IMR-90 (cell line): ENCODE measurements at regions not wholly inside any gene's neighbourhood (a gene's known extent, or its start where the extent isn't known, plus 50 kb on each side); places are given as distances from the start of the nearest gene placed in this dataset.

Experiments
- ATAC-seq: fragments of 200-7000 bp; cut with Tn5 transposase; 2 replicates; pipeline ENCODE4 v1.9.1; 2020; ENCODE audit warnings: low read depth, mild to moderate bottlenecking, moderate library complexity
- BruUV-seq: library from RNA; stranded (reverse); fragments of 400-500 nt; replicated peaks from 2 replicates; lab custom pipeline; 2021; lab: Mats Ljungman, UMichigan
- CTCF ChIA-PET: fragments of 300-600 bp; formaldehyde crosslinking; extraction: SDS; loops from one replicate; lab custom pipeline; 2021; ENCODE audit warnings: antibody characterized with exemption; lab: Yijun Ruan, JAX
- POLR2A ChIA-PET: fragments of 300-600 bp; sonication (Branson Sonifier 250); formaldehyde crosslinking; loops from one replicate; lab custom pipeline; 2022; ENCODE audit warnings: antibody characterized with exemption; ENCODE audit not compliant: unreplicated experiment; lab: Charles Lee
- DNase-seq: peaks from one replicate; pipeline ENCODE4 v3.0.0; 2013
- H2AFZ ChIP-seq: replicated peaks from 2 replicates; pipeline ENCODE3; 2013; ENCODE audit warnings: low read length, mild to moderate bottlenecking; ENCODE audit not compliant: poor library complexity
- H2AK5ac ChIP-seq: 2 replicates; pipeline ENCODE4 v1.6.1; 2013; ENCODE audit warnings: low read depth, low read length, inconsistent platforms
- H2AK9ac ChIP-seq: replicated peaks from 2 replicates; pipeline ENCODE3; 2013; ENCODE audit warnings: mild to moderate bottlenecking, low read depth, low read length, moderate library complexity; ENCODE audit not compliant: poor library complexity
- H2BK120ac ChIP-seq: 2 replicates; pipeline ENCODE4 v1.6.1; 2013; ENCODE audit warnings: low read depth, low read length, inconsistent platforms
- H2BK15ac ChIP-seq: 3 replicates; pipeline ENCODE4 v1.6.1; 2013; ENCODE audit warnings: low read depth, low read length, inconsistent platforms
- H2BK20ac ChIP-seq: 2 replicates; pipeline ENCODE4 v1.6.1; 2013; ENCODE audit warnings: low read depth, mild to moderate bottlenecking, inconsistent platforms, low read length, moderate library complexity
- H2BK5ac ChIP-seq: 2 replicates; pipeline ENCODE4 v1.6.1; 2013; ENCODE audit warnings: mild to moderate bottlenecking, low read depth, low read length, inconsistent platforms; ENCODE audit not compliant: poor library complexity, severe bottlenecking
- H3K14ac ChIP-seq: replicated peaks from 2 replicates; pipeline ENCODE4 v1.6.1; 2013; ENCODE audit warnings: low read depth, low read length, inconsistent platforms
- H3K18ac ChIP-seq: 2 replicates; pipeline ENCODE4 v1.6.1; 2013; ENCODE audit warnings: low read depth, low read length, control low read depth
- H3K23ac ChIP-seq: 2 replicates; pipeline ENCODE4 v1.6.1; 2013; ENCODE audit warnings: low read depth, low read length, inconsistent platforms
- H3K27ac ChIP-seq: 2 replicates; pipeline ENCODE4 v1.5.1; 2013; ENCODE audit warnings: mild to moderate bottlenecking, control low read depth, low read length; ENCODE audit not compliant: insufficient read depth
- H3K27me3 ChIP-seq: 2 replicates; pipeline ENCODE4 v1.6.1; 2013; ENCODE audit warnings: low read length; ENCODE audit not compliant: control insufficient read depth, insufficient read depth
- H3K36me3 ChIP-seq: 2 replicates; pipeline ENCODE4 v1.6.1; 2013; ENCODE audit warnings: low read length, mixed read lengths; ENCODE audit not compliant: control insufficient read depth, insufficient read depth
- H3K4ac ChIP-seq: 2 replicates; pipeline ENCODE4 v1.6.1; 2013; ENCODE audit warnings: low read depth, low read length, inconsistent platforms
- H3K4me1 ChIP-seq: 2 replicates; pipeline ENCODE4 v1.6.1; 2013; ENCODE audit warnings: low read length, mixed read lengths; ENCODE audit not compliant: control insufficient read depth, insufficient read depth
- H3K4me2 ChIP-seq: 2 replicates; pipeline ENCODE4 v1.6.1; 2013; ENCODE audit warnings: low read depth, mild to moderate bottlenecking, control low read depth, low read length, moderate library complexity
- H3K4me3 ChIP-seq: 2 replicates; pipeline ENCODE4 v1.5.1; 2013; ENCODE audit warnings: low read depth, mild to moderate bottlenecking, control low read depth, low read length, moderate library complexity; ENCODE audit not compliant: insufficient read depth
- H3K56ac ChIP-seq: 2 replicates; pipeline ENCODE4 v1.6.1; 2013; ENCODE audit warnings: low read length, inconsistent platforms; ENCODE audit not compliant: insufficient read depth; ENCODE audit errors: extremely low read depth
- H3K79me1 ChIP-seq, 2 experiments: 2 replicates each; pipeline ENCODE4 v1.6.1; 2013; ENCODE audit warnings: low read length in 2 of 2, inconsistent platforms in 1 of 2, low read depth in 1 of 2
- H3K9ac ChIP-seq: 2 replicates; pipeline ENCODE4 v1.6.1; 2013; ENCODE audit warnings: low read depth, low read length, control low read depth
- H3K9me1 ChIP-seq: 2 replicates; pipeline ENCODE4 v1.6.1; 2013; ENCODE audit warnings: low read length, inconsistent platforms; ENCODE audit not compliant: insufficient read depth
- H3K9me3 ChIP-seq: 2 replicates; pipeline ENCODE4 v1.6.1; 2013; ENCODE audit warnings: low read length; ENCODE audit not compliant: control insufficient read depth, insufficient read depth
- H4K20me1 ChIP-seq: 2 replicates; pipeline ENCODE4 v1.6.1; 2013; ENCODE audit warnings: low read length, inconsistent platforms; ENCODE audit not compliant: insufficient read depth
- H4K5ac ChIP-seq: 2 replicates; pipeline ENCODE4 v1.6.1; 2013; ENCODE audit warnings: mild to moderate bottlenecking, low read depth, low read length, control low read depth
- H4K8ac ChIP-seq, 2 experiments: 2 replicates each; pipeline ENCODE4 v1.6.1; 2013; ENCODE audit warnings: low read depth in 2 of 2, low read length in 2 of 2, control low read depth in 1 of 2, inconsistent platforms in 1 of 2
- H4K91ac ChIP-seq: 2 replicates; pipeline ENCODE4 v1.6.1; 2013; ENCODE audit warnings: low read depth, low read length, inconsistent platforms; ENCODE audit not compliant: insufficient read depth
- MXI1 ChIP-seq: IDR thresholded peaks from 2 replicates; pipeline ENCODE4 v1.6.1; 2012; ENCODE audit warnings: low read depth, mild to moderate bottlenecking, low read length, moderate library complexity, borderline replicate concordance
- SMC3 ChIP-seq: fragments of 150-350 bp; IDR thresholded peaks from 2 replicates; pipeline ENCODE4 v1.6.1; 2016; ENCODE audit warnings: low read depth, mild to moderate bottlenecking, antibody characterized with exemption, low read length, moderate library complexity
- WGBS, 2 experiments: methylation state at CpG; one replicate each; pipeline versions ENCODE4 v1.1.5 to v1.1.7; 2013; ENCODE audit warnings: missing lambda C conversion rate in 2 of 2; ENCODE audit not compliant: insufficient read length in 1 of 2; ENCODE audit errors: extremely low coverage in 2 of 2; 5-methylcytosine and 5-hydroxymethylcytosine counted together
- dilution Hi-C: fragments of 300-500 bp; cut with HindIII; formaldehyde crosslinking; loops from one replicate; pipeline ENCODE4 v1.14.3; 2018; ENCODE audit warnings: low sequenced_read_pairs; ENCODE audit not compliant: unreplicated experiment
- in situ Hi-C: fragments of 300-500 bp; cut with MboI; formaldehyde crosslinking; loops from 3 replicates; pipeline ENCODE4 v1.14.3; 2019; ENCODE audit warnings: low sequenced_read_pairs, inconsistent platforms, mixed read lengths
- intact Hi-C: fragments of 100-400 bp; cut with micrococcal nuclease; formaldehyde crosslinking; loops from 2 replicates; pipeline ENCODE4 v1.10.0; 2022
- TF ChIP-seq, protein P1 (sequence below): conservative IDR thresholded peaks from 2 replicates; pipeline ENCODE4 v1.5.1; 2012; ENCODE audit warnings: mild to moderate bottlenecking, low read depth, low read length, improper control_type of control experiment

GRCh38 chr17:74062234-74062633, 141.2 kb upstream of the RPL38 start:
- Histone ChIP-seq H4K5ac (no peak overlapping the region), H2AK9ac (no peak overlapping the region), H3K9me1 (no peaks in the 10 kb centered on the region), H2AFZ (no peak overlapping the region), H2BK5ac (no peak overlapping the region), H2AK5ac (no peak overlapping the region), H3K79me1 (no peaks in the 10 kb centered on the region), H2BK120ac (no peak overlapping the region), H3K4me2 (no peak overlapping the region), H3K23ac (no peak overlapping the region), H4K8ac (no peak overlapping the region), H3K9ac (no peak overlapping the region), H2BK15ac (no peak overlapping the region), H3K4me3 (no peak overlapping the region), H2BK20ac (no peak overlapping the region), H3K9me3 (peaks cover 38% of the 10 kb centered on the region), H3K4me1 (no peaks in the 10 kb centered on the region), H3K18ac (no peak overlapping the region), H3K14ac (no peak overlapping the region), H3K56ac (no peak overlapping the region), H4K20me1 (no peaks in the 10 kb centered on the region), H3K4ac (no peak overlapping the region), H4K91ac (no peak overlapping the region), H3K27ac (no peak overlapping the region), H3K36me3 (no peaks in the 10 kb centered on the region), H3K27me3 (no peaks in the 10 kb centered on the region)
- no CpG with 5 or more reads among the region's 3 CpGs for WGBS, 2 experiments
- CTCF ChIA-PET, result no interaction called here
- dilution Hi-C loops (no loop called here), in situ Hi-C loops (no loop called here), intact Hi-C loops (no loop called here)
- no TSS peak for BruUV-seq
- TF ChIP-seq, protein P1, sequence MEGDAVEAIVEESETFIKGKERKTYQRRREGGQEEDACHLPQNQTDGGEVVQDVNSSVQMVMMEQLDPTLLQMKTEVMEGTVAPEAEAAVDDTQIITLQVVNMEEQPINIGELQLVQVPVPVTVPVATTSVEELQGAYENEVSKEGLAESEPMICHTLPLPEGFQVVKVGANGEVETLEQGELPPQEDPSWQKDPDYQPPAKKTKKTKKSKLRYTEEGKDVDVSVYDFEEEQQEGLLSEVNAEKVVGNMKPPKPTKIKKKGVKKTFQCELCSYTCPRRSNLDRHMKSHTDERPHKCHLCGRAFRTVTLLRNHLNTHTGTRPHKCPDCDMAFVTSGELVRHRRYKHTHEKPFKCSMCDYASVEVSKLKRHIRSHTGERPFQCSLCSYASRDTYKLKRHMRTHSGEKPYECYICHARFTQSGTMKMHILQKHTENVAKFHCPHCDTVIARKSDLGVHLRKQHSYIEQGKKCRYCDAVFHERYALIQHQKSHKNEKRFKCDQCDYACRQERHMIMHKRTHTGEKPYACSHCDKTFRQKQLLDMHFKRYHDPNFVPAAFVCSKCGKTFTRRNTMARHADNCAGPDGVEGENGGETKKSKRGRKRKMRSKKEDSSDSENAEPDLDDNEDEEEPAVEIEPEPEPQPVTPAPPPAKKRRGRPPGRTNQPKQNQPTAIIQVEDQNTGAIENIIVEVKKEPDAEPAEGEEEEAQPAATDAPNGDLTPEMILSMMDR, result no peak
- TF ChIP-seq MXI1, result no peak
- TF ChIP-seq SMC3, result no peak
- ATAC-seq (no peak), DNase-seq (no peak)
- POLR2A ChIA-PET, result no interaction called here
